Endodermal cell (in vitro differentiated cells): ENCODE measurements at regions not wholly inside any gene's neighbourhood (a gene's known extent, or its start where the extent isn't known, plus 50 kb on each side); places are given as distances from the start of the nearest gene placed in this dataset.

Experiments
- DNase-seq: peaks from one replicate; pipeline ENCODE4 v3.0.0-alpha.2; 2017
- H3K27ac ChIP-seq: 2 replicates; pipeline ENCODE4 v1.5.1; 2013; ENCODE audit warnings: mild to moderate bottlenecking, low read depth, low read length, moderate library complexity
- H3K27me3 ChIP-seq: 2 replicates; pipeline ENCODE4 v1.6.1; 2013; ENCODE audit warnings: mild to moderate bottlenecking, low read length, moderate library complexity; ENCODE audit not compliant: insufficient read depth, control insufficient read depth, poor library complexity, severe bottlenecking
- H3K36me3 ChIP-seq: 2 replicates; pipeline ENCODE4 v1.7.0; 2013; ENCODE audit warnings: mild to moderate bottlenecking, low read length, moderate library complexity; ENCODE audit not compliant: control insufficient read depth, insufficient read depth
- H3K4me1 ChIP-seq: one replicate; pipeline ENCODE4 v1.7.0; 2013; ENCODE audit warnings: low read length; ENCODE audit not compliant: control insufficient read depth, insufficient read depth
- H3K4me3 ChIP-seq: 2 replicates; pipeline ENCODE4 v1.5.1; 2013; ENCODE audit warnings: mild to moderate bottlenecking, low read length, moderate library complexity
- H3K9ac ChIP-seq: 2 replicates; pipeline ENCODE4 v1.6.1; 2013; ENCODE audit warnings: mild to moderate bottlenecking, low read length, moderate library complexity; ENCODE audit not compliant: poor library complexity, severe bottlenecking; ENCODE audit errors: extremely low read depth
- H3K9me3 ChIP-seq: 2 replicates; pipeline ENCODE4 v1.6.1; 2013; ENCODE audit warnings: mild to moderate bottlenecking, low read length, moderate library complexity; ENCODE audit not compliant: control insufficient read depth
- H3K27ac Mint-ChIP-seq: 2 replicates; pipeline ENCODE4 v1.8.0; 2020; ENCODE audit warnings: mixed read lengths
- H3K27me3 Mint-ChIP-seq: 2 replicates; pipeline ENCODE4 v1.8.0; 2021; ENCODE audit warnings: mild to moderate bottlenecking, mixed read lengths; ENCODE audit not compliant: insufficient read depth
- H3K36me3 Mint-ChIP-seq: 2 replicates; pipeline ENCODE4 v1.8.0; 2020; ENCODE audit warnings: low read depth, mixed read lengths
- H3K4me1 Mint-ChIP-seq: 2 replicates; pipeline ENCODE4 v1.8.0; 2020; ENCODE audit warnings: mixed read lengths
- H3K4me3 Mint-ChIP-seq: 2 replicates; pipeline ENCODE4 v1.8.0; 2020; ENCODE audit warnings: mild to moderate bottlenecking, moderate library complexity, mixed read lengths
- H3K9me3 Mint-ChIP-seq: 2 replicates; pipeline ENCODE4 v1.8.0; 2020; ENCODE audit warnings: mild to moderate bottlenecking, mixed read lengths
- whole genome bisulfite sequencing, 2 experiments: methylation state at CpG; one replicate each; pipeline versions ENCODE4 v1.1.5 to v1.1.7; 2013; ENCODE audit warnings: missing lambda C conversion rate in 2 of 2, mixed read lengths in 1 of 2; ENCODE audit not compliant: insufficient coverage in 1 of 2, insufficient read length in 1 of 2; 5-methylcytosine and 5-hydroxymethylcytosine counted together
- TF ChIP-seq, protein P1 (sequence below): fragments of 200-600 bp; sonication (generic); conservative IDR thresholded peaks from 2 replicates; pipeline ENCODE4 v1.5.0; 2021; ENCODE audit warnings: antibody characterized with exemption, mild to moderate bottlenecking

DNA sequence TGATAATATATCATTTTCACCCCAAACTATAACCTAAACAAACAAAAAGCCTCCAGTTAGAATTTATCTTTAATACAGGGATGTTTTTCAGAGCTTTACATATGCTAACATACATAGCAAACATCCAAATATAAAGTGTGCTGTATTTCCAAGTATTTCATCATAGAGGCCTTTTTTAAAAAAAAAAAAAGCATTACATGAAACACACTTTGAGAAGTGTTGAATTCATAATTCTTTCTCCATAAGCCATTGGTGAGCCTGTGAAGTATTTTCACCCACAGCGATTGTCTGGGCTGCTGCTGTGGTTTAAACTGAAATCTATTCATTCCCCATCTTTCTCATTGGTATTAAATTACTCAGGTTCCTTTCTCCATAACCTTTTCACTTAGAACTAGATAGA, 503.4 kb upstream of the CDH8 start:
- TF ChIP-seq, protein P1, sequence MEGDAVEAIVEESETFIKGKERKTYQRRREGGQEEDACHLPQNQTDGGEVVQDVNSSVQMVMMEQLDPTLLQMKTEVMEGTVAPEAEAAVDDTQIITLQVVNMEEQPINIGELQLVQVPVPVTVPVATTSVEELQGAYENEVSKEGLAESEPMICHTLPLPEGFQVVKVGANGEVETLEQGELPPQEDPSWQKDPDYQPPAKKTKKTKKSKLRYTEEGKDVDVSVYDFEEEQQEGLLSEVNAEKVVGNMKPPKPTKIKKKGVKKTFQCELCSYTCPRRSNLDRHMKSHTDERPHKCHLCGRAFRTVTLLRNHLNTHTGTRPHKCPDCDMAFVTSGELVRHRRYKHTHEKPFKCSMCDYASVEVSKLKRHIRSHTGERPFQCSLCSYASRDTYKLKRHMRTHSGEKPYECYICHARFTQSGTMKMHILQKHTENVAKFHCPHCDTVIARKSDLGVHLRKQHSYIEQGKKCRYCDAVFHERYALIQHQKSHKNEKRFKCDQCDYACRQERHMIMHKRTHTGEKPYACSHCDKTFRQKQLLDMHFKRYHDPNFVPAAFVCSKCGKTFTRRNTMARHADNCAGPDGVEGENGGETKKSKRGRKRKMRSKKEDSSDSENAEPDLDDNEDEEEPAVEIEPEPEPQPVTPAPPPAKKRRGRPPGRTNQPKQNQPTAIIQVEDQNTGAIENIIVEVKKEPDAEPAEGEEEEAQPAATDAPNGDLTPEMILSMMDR = no peak
- WGBS, 2 experiments = 94% methylated on average over 1 of the region's 1 CpG; no CpG with 5 or more reads in 1 of the 2 experiments
- Mint-ChIP-seq H3K36me3 (no peaks in the 10 kb centered on the region), H3K4me3 (no peak overlapping the region), H3K4me1 (no peaks in the 10 kb centered on the region), H3K9me3 (no peaks in the 10 kb centered on the region), H3K27ac (no peak overlapping the region), H3K27me3 (no peaks in the 10 kb centered on the region)
- no peaks in the 10 kb centered on the region for H3K27me3 ChIP-seq
- no peak overlapping the region for H3K27ac ChIP-seq
- H3K9me3 ChIP-seq = no peaks in the 10 kb centered on the region
- H3K9ac ChIP-seq = no peak overlapping the region
- H3K36me3 ChIP-seq = no peaks in the 10 kb centered on the region
- DNase-seq = no peak
- no peaks in the 10 kb centered on the region for H3K4me1 ChIP-seq
- no peak overlapping the region for H3K4me3 ChIP-seq

- Histone ChIP-seq H3K36me3 (no peaks in the 10 kb centered on the region), H3K27me3 (no peaks in the 10 kb centered on the region), H3K9me3 (no peaks in the 10 kb centered on the region), H3K9ac (no peak overlapping the region), H3K27ac (no peak overlapping the region), H3K4me1 (peaks cover 3% of the 10 kb centered on the region), H3K4me3 (no peak overlapping the region)
- H3K36me3 Mint-ChIP-seq = no peaks in the 10 kb centered on the region
- no peaks in the 10 kb centered on the region for H3K27me3 Mint-ChIP-seq
- no peak for DNase-seq
- 100% methylated on average over 2 of the region's 3 CpGs for WGBS, 2 experiments
- H3K4me1 Mint-ChIP-seq = no peaks in the 10 kb centered on the region
- no peak overlapping the region for H3K27ac Mint-ChIP-seq
- TF ChIP-seq, protein P1 = no peak
- no peaks in the 10 kb centered on the region for H3K9me3 Mint-ChIP-seq
- no peak overlapping the region for H3K4me3 Mint-ChIP-seq
Observed at GRCh38 chr16:62530426-62530825, 494.2 kb upstream of the CDH8 start.

GRCh38 chr16:62516001-62516400, 479.8 kb upstream of the CDH8 start:
- Mint-ChIP-seq H3K27me3 (peaks cover 19% of the 10 kb centered on the region), H3K4me1 (peaks cover 32% of the 10 kb centered on the region), H3K4me3 (no peak overlapping the region), H3K27ac (no peak overlapping the region), H3K9me3 (no peaks in the 10 kb centered on the region), H3K36me3 (no peaks in the 10 kb centered on the region)
- H3K9ac ChIP-seq = no peak overlapping the region
- no peaks in the 10 kb centered on the region for H3K9me3 ChIP-seq
- no peaks in the 10 kb centered on the region for H3K36me3 ChIP-seq
- TF ChIP-seq, protein P1 = no peak
- H3K4me1 ChIP-seq = peaks cover 6% of the 10 kb centered on the region
- 89 to 100% methylated on average over 1 of the region's 1 CpG for WGBS, 2 experiments
- H3K27ac ChIP-seq = no peak overlapping the region
- DNase-seq = no peak
- H3K4me3 ChIP-seq = no peak overlapping the region
- H3K27me3 ChIP-seq = peaks cover 5% of the 10 kb centered on the region
